Cardiac muscle cell (in vitro differentiated cells and primary cell): ENCODE measurements at regions not wholly inside any gene's neighbourhood (a gene's known extent, or its start where the extent isn't known, plus 50 kb on each side); places are given as distances from the start of the nearest gene placed in this dataset.

ENCODE experiments used
- DNase-seq, 2 donors: peaks; one replicate each; pipeline versions ENCODE4 v3.0.0 to v3.0.0-alpha.2; 2010 to 2017; ENCODE audit warnings: low read depth in 1 of 2, low spot score in 1 of 2
- H3K27ac ChIP-seq: fragments of 200-600 bp; sonication (generic); 2 replicates; pipeline ENCODE4 v1.5.1; 2016
- H3K27me3 ChIP-seq: fragments of 200-600 bp; sonication (generic); 2 replicates; pipeline ENCODE4 v1.6.0; 2016; ENCODE audit warnings: control low read depth
- H3K36me3 ChIP-seq: fragments of 200-600 bp; sonication (generic); 2 replicates; pipeline ENCODE4 v1.5.1; 2016; ENCODE audit warnings: control low read depth
- H3K4me1 ChIP-seq: fragments of 200-600 bp; sonication (generic); 2 replicates; pipeline ENCODE4 v1.8.1; 2017; ENCODE audit warnings: low read depth, mild to moderate bottlenecking, mixed run types
- H3K4me3 ChIP-seq: fragments of 200-600 bp; sonication (generic); 2 replicates; pipeline ENCODE4 v1.5.1; 2016; ENCODE audit warnings: mild to moderate bottlenecking
- H3K9me3 ChIP-seq: fragments of 200-600 bp; sonication (generic); 2 replicates; pipeline ENCODE4 v1.5.1; 2017; ENCODE audit warnings: low read depth, mild to moderate bottlenecking, control low read depth
- TF ChIP-seq, protein P1 (sequence below): IDR thresholded peaks from 2 replicates; pipeline ENCODE4 v1.5.1; 2012; ENCODE audit warnings: low read depth, mild to moderate bottlenecking, low read length

DNA sequence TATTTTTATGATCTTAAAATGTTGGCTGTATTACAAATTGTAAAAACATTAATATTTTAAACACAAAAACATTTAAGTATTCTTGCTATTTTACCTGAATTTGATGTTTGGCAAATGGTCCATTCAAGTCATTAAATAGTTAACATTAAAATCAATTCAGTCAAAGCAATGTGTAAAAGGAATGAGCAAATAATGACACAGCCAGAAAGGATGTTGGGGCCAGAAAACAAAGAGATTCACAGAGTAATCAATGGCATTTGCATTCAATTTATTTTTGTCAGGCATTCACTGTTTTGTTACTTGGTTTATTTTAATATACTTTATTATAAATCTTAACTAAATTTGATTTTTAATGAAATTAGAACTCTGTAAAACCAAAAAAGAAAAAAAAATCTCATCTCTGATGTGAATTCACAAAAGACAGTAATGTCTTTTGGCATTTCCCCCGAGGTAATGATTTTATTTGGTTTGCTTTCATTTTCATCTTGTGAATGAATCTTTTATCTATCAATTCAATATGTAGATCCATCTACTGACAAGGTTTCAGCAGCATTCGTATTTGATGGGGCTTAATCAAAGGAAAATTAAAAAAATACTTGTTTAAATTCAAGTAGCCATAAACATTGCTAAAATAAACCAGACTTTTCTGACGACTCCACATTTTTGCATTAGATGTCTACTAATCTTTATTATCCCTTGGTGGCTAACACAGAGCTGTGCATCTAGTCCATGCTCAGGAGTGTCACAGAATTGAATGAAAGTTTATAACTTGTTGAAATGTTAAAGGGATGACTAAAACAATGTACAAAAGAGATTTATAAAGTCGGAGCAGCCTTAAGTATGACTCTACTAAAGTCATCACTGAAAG lies 866.7 kb upstream of the GJE1 start:
- Histone ChIP-seq H3K4me3 (no peak overlapping the region), H3K36me3 (no peaks in the 10 kb centered on the region), H3K27ac (no peak overlapping the region), H3K9me3 (no peaks in the 10 kb centered on the region), H3K4me1 (no peaks in the 10 kb centered on the region), H3K27me3 (no peaks in the 10 kb centered on the region)
- DNase-seq, result peak in 1 of 2 donors; percentile 5
- TF ChIP-seq, protein P1, sequence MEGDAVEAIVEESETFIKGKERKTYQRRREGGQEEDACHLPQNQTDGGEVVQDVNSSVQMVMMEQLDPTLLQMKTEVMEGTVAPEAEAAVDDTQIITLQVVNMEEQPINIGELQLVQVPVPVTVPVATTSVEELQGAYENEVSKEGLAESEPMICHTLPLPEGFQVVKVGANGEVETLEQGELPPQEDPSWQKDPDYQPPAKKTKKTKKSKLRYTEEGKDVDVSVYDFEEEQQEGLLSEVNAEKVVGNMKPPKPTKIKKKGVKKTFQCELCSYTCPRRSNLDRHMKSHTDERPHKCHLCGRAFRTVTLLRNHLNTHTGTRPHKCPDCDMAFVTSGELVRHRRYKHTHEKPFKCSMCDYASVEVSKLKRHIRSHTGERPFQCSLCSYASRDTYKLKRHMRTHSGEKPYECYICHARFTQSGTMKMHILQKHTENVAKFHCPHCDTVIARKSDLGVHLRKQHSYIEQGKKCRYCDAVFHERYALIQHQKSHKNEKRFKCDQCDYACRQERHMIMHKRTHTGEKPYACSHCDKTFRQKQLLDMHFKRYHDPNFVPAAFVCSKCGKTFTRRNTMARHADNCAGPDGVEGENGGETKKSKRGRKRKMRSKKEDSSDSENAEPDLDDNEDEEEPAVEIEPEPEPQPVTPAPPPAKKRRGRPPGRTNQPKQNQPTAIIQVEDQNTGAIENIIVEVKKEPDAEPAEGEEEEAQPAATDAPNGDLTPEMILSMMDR, result no peak

DNA sequence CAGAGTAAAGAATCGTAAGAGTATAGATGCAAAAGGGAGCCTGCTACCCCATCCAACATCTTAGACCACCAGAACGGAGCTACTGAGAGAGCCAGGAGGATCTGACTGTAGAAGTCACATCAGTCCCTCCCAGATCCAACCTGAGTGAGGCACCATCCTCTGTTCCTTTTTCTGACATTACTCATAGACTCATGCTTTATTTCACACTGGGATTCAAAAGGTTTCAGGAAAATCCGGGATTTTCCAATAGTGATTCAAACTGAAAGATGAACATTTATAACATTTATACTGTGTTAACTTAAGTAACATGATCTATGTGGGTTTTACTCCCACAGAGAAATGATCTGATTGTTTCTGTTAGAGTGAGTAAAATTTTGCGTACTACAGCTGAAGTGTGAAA lies 868.6 kb upstream of the GJE1 start:
- TF ChIP-seq, protein P1, result no peak
- Histone ChIP-seq H3K4me1 (no peaks in the 10 kb centered on the region), H3K36me3 (no peaks in the 10 kb centered on the region), H3K27ac (no peak overlapping the region), H3K4me3 (no peak overlapping the region), H3K27me3 (no peaks in the 10 kb centered on the region), H3K9me3 (no peaks in the 10 kb centered on the region)
- no peak for DNase-seq

DNA sequence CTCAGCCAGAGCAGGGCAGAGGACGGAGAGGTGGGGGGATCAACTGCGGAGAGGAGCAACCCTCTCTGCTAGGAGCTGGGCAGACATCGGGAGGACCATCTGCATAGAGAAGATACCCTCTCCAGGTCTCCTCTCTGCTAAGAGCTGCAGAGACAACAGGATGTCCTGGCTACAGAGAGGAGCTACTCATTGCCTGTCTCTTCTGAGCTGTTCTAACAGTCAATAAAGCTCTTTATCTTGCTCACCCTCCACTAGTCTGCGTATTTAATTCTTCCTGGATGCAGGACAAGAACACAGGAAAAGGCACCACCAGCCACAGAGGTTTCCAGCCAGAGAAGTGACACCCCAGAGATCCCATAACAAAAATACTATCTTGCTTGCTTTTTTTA lies 871.1 kb upstream of the GJE1 start:
- no peaks in the 10 kb centered on the region for H3K36me3 ChIP-seq
- no peak overlapping the region for H3K27ac ChIP-seq
- no peak overlapping the region for H3K4me3 ChIP-seq
- DNase-seq, result no peak
- H3K9me3 ChIP-seq, result no peaks in the 10 kb centered on the region
- TF ChIP-seq, protein P1, result no peak
- no peaks in the 10 kb centered on the region for H3K4me1 ChIP-seq
- no peaks in the 10 kb centered on the region for H3K27me3 ChIP-seq

DNA sequence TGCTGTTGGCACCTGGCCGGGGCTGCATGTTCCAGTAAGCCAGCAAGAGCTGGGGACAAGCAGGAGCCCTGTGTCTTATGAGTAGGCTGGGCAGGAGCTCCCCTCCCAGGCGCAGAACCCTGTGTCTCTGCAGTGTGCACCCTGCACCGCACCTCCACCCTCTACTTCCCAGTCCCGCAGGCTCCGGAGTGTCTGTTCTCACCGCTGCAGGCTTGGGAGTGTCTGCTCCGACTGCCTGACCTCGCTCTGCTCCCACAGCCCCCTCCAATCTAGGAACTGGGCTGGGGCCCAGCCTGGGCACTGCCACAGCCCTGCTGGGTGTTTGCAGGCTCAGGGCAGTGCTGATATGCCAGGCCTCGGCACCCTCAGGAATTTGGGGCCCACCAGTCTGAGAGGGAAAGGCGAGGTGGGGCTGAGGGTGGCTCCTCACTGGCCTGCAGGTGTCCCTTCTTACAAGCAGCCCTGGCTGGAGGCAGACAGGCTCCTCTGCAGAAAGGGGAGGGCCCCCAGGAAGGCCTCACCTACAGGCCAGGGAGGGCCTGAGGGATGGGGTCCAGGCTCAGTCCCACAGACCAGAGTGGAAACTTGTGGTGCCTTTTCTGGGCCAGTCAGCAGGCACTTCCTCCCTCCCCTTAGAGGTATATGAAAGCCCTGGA lies 871.6 kb upstream of the GJE1 start:
- Histone ChIP-seq H3K4me3 (no peak overlapping the region), H3K4me1 (no peaks in the 10 kb centered on the region), H3K36me3 (no peaks in the 10 kb centered on the region), H3K9me3 (no peaks in the 10 kb centered on the region), H3K27me3 (no peaks in the 10 kb centered on the region), H3K27ac (no peak overlapping the region)
- TF ChIP-seq, protein P1, result no peak
- no peak for DNase-seq

DNA sequence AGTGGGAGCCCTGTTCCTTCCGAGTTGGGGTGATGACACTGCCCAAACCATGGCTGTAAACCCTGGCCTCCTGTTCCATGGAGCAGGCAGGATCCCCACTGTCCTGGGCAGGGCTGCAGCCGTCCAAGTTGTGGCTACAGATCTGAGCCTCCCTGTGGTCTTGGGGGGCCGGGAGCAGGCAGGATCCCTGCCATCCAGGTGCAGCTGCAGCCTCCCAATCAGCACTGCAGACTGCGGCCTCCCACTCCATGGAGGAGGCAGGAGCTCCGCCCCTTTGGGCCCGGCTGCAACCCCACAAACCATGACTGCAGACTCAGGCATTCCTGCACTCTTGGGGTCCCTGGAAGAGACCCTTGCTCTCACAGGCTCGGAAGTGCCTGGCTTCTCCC lies 872.1 kb upstream of the GJE1 start:
- TF ChIP-seq, protein P1, result no peak
- no peak for DNase-seq
- no peaks in the 10 kb centered on the region for H3K36me3 ChIP-seq
- no peak overlapping the region for H3K27ac ChIP-seq
- H3K27me3 ChIP-seq, result no peaks in the 10 kb centered on the region
- H3K4me3 ChIP-seq, result no peak overlapping the region
- H3K4me1 ChIP-seq, result no peaks in the 10 kb centered on the region
- no peaks in the 10 kb centered on the region for H3K9me3 ChIP-seq
